HL-60/S4 (cell line): ENCODE measurements at regions not wholly inside any gene's neighbourhood (a gene's known extent, or its start where the extent isn't known, plus 50 kb on each side); places are given as distances from the start of the nearest gene placed in this dataset.

Experiments used
- in situ Hi-C: fragments of 300-500 bp; cut with MboI; formaldehyde crosslinking; loops from 2 replicates; pipeline ENCODE4 v1.14.3; 2022; ENCODE audit warnings: low sequenced_read_pairs

GRCh38 chr4:57162499-57163019 is 52.4 kb upstream of the IGFBP7 start:
- in situ Hi-C loops = loop anchor here (25.0 kb wide), 1 partner anchor 100 kb away; no protein-coding TSS in a partner anchor
